A673 (cell line): ENCODE measurements at regions not wholly inside any gene's neighbourhood (a gene's known extent, or its start where the extent isn't known, plus 50 kb on each side); places are given as distances from the start of the nearest gene placed in this dataset.

ENCODE experiments used
- BruUV-seq: library from RNA; stranded (reverse); fragments of 400-500 nt; replicated peaks from 2 replicates; lab custom pipeline; 2021; lab: Mats Ljungman, UMichigan
- CTCF ChIA-PET: fragments of 300-600 bp; sonication (Branson Sonifier 250); formaldehyde crosslinking; loops from one replicate; lab custom pipeline; 2022; ENCODE audit warnings: antibody characterized with exemption; lab: Charles Lee
- POLR2A ChIA-PET: fragments of 300-600 bp; sonication (Branson Sonifier 250); formaldehyde crosslinking; loops from one replicate; lab custom pipeline; 2022; ENCODE audit warnings: antibody characterized with exemption; ENCODE audit not compliant: low non-redundant PET; lab: Charles Lee
- DNase-seq: peaks from one replicate; pipeline ENCODE4 v3.0.0-alpha.2; 2015; ENCODE audit warnings: low spot score
- H3K27ac ChIP-seq: fragments of 200-600 bp; sonication (generic); 2 replicates; pipeline ENCODE4 v1.5.1; 2016; ENCODE audit warnings: mixed run types, low read depth, mild to moderate bottlenecking, mixed read lengths, antibody characterized with exemption, low read length; ENCODE audit not compliant: poor library complexity, severe bottlenecking
- H3K27me3 ChIP-seq: fragments of 200-600 bp; sonication (generic); replicated peaks from 2 replicates; pipeline ENCODE4 v1.6.1; 2017; ENCODE audit warnings: mixed run types, low read depth, mild to moderate bottlenecking, mixed read lengths, antibody characterized with exemption, low read length; ENCODE audit not compliant: insufficient read depth, poor library complexity
- H3K36me3 ChIP-seq: fragments of 200-600 bp; sonication (generic); 2 replicates; pipeline ENCODE4 v1.6.1; 2016; ENCODE audit warnings: mixed run types, mild to moderate bottlenecking, mixed read lengths, antibody characterized with exemption, low read length; ENCODE audit not compliant: insufficient read depth, poor library complexity, severe bottlenecking
- H3K4me1 ChIP-seq: fragments of 200-600 bp; sonication (generic); 2 replicates; pipeline ENCODE4 v1.6.1; 2017; ENCODE audit warnings: mixed run types, mild to moderate bottlenecking, mixed read lengths, antibody characterized with exemption, low read length; ENCODE audit not compliant: insufficient read depth, poor library complexity, severe bottlenecking
- H3K4me3 ChIP-seq: fragments of 200-600 bp; sonication (generic); 2 replicates; pipeline ENCODE4 v1.5.1; 2016; ENCODE audit warnings: low read depth, mixed run types, mild to moderate bottlenecking, mixed read lengths, low read length; ENCODE audit not compliant: poor library complexity, severe bottlenecking
- H3K9me3 ChIP-seq: fragments of 200-600 bp; sonication (generic); 2 replicates; pipeline ENCODE4 v1.6.1; 2016; ENCODE audit warnings: mixed run types, low read depth, mild to moderate bottlenecking, mixed read lengths, antibody characterized with exemption, low read length; ENCODE audit not compliant: poor library complexity, severe bottlenecking
- CTCF ChIP-seq: fragments of 300-800, 200-600 bp; sonication (generic); conservative IDR thresholded peaks from 2 replicates; pipeline ENCODE4 v1.5.1; 2017; ENCODE audit warnings: low read depth, mild to moderate bottlenecking, antibody characterized with exemption, low read length, moderate library complexity, mixed read lengths
- EZH2 ChIP-seq: fragments of 200-600 bp; sonication (generic); IDR thresholded peaks from 2 replicates; pipeline ENCODE4 v1.6.1; 2017; ENCODE audit warnings: borderline replicate concordance, low read depth, mild to moderate bottlenecking, mixed read lengths, antibody characterized with exemption, low read length; ENCODE audit not compliant: poor library complexity, severe bottlenecking
- intact Hi-C: fragments of 100-400 bp; cut with micrococcal nuclease; formaldehyde crosslinking; loops from one replicate; pipeline ENCODE4 v1.10.0; 2022; ENCODE audit not compliant: unreplicated experiment

DNA sequence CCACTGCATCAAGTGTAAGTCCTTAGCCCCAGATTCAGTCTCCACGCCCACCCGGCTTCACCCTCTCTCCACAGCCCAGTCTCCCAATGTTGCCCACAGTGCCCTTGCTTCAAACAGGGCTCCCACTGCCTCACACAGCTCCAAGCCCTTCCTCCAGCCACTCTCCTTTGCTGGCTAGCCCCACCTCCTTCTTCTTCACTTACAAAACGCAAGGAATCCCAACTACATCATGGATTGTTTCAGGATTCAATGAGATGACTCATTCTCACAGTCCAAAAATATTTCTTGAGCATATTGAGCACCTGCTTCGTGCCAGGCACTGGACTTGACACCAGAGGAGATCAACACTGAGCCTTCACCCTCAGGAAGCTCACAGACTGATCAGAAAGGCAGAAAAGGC, 533.5 kb downstream of the BUD13 start:
- H3K27me3 ChIP-seq, result peaks cover 6% of the 10 kb centered on the region
- POLR2A ChIA-PET, result no interaction called here
- no peaks in the 10 kb centered on the region for H3K9me3 ChIP-seq
- H3K27ac ChIP-seq, result no peak overlapping the region
- no peak overlapping the region for H3K4me3 ChIP-seq
- intact Hi-C loops, result no loop called here
- no peak for DNase-seq
- TF ChIP-seq CTCF (no peak), EZH2 (no peak)
- BruUV-seq, result no TSS peak
- H3K4me1 ChIP-seq, result no peaks in the 10 kb centered on the region
- H3K36me3 ChIP-seq, result no peaks in the 10 kb centered on the region
- CTCF ChIA-PET, result no interaction called here

DNA sequence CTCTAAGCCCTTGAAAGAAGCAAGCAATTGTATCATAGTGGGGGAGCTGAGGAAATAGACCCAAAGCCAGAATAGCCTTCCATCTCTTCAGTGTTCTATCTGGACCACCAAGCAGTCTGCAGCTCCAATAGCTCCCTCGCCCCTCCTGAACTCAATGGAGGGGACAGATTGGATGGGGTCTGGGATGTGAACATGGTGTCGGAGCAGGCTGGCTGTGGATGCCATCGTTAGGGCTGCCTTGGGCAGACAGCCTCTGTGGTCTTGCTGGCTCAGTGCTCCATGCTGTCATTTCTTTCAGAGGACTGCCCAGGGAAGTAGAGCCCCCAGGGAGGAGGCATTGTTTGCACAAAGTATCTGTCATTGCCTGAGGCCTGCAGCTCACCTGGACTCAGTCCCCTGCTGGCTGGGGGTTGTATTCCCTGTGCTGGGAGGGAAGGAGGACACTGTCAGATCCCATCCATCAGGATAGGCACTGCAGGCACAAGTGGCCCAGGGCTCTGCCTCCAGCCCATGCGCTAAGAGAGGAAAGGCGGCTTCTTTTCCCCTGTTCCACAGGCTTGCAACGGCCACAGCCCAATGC, 537.7 kb downstream of the BUD13 start:
- TF ChIP-seq EZH2, result no peak
- no peak for TF ChIP-seq CTCF
- H3K4me1 ChIP-seq, result no peaks in the 10 kb centered on the region
- no peak overlapping the region for H3K27ac ChIP-seq
- no peaks in the 10 kb centered on the region for H3K27me3 ChIP-seq
- no peaks in the 10 kb centered on the region for H3K9me3 ChIP-seq
- POLR2A ChIA-PET, result no interaction called here
- CTCF ChIA-PET, result no interaction called here
- H3K4me3 ChIP-seq, result no peak overlapping the region
- H3K36me3 ChIP-seq, result no peaks in the 10 kb centered on the region
- intact Hi-C loops, result no loop called here
- DNase-seq, result no peak
- BruUV-seq, result no TSS peak

- Histone ChIP-seq H3K36me3 (no peaks in the 10 kb centered on the region), H3K27ac (no peak overlapping the region), H3K4me1 (no peaks in the 10 kb centered on the region), H3K9me3 (no peaks in the 10 kb centered on the region), H3K27me3 (no peaks in the 10 kb centered on the region), H3K4me3 (no peak overlapping the region)
- intact Hi-C loops, result no loop called here
- no peak for DNase-seq
- BruUV-seq, result no TSS peak
- TF ChIP-seq CTCF (no peak), EZH2 (no peak)
- CTCF ChIA-PET, result no interaction called here
- POLR2A ChIA-PET, result no interaction called here
Measured at GRCh38 chr11:116233561-116233960, 539.2 kb downstream of the BUD13 start.
